ENCODE measurements at regions not wholly inside any gene's neighbourhood (a gene's known extent, or its start where the extent isn't known, plus 50 kb on each side); places are given as distances from the start of the nearest gene placed in this dataset.
A peak's percentile ranks its signal among the peaks of the same experiment; 100 is the strongest.

DNA sequence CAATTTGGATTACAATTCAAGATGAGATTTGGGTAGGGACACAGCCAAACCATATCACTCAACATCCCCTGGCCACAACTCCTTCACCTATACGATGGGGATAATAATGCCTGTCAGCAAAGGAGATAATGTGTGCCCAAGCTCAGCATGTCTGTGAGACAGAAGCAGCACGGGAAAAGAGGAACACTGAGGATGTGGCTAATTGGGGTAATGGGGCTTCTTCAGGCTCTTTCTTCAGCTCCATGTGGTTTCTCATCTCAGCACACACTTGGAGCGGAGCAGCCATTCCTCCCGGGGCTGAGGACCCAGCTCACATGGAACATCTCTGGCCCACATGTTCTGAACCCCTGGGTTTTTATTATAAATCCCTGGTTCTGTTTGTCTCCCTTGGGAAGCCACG is 136.0 kb upstream of the NAMPT start:
- Histone ChIP-seq H3K9me3 (ENCODE audit: control insufficient read depth in 2 of 2, insufficient read depth in 1 of 2, low read depth in 1 of 2, low read length in 1 of 2) (no peaks in the 10 kb centered on the region), H3K36me3 (ENCODE audit: control insufficient read depth in 3 of 3, insufficient read depth in 2 of 3, low read depth in 1 of 3, low read length in 3 of 3) (no peaks in the 10 kb centered on the region), H3K4me1 (ENCODE audit: control insufficient read depth in 3 of 3, insufficient read depth in 2 of 3, low read depth in 1 of 3, low read length in 2 of 3) (peaks cover 0 to 6% (median 0%) of the 10 kb centered on the region in 3 donors), H3K4me3 (ENCODE audit: low read depth in 1 of 3, low read length in 3 of 3) (no peak overlapping the region), H3K27ac (ENCODE audit: low read depth in 1 of 3, low read length in 2 of 3) (peak overlapping the region in 2 of 3 donors; percentile 25 to 42), H3K27me3 (ENCODE audit: control insufficient read depth in 3 of 3, insufficient read depth in 3 of 3, low read length in 3 of 3) (no peaks in the 10 kb centered on the region)
- 61 to 69% (median 67%) methylated on average over 5 of the region's 5 CpGs for WGBS, 3 donors
- DNase-seq (no peak), FAIRE-seq (no peak)

- 78 to 83% (median 78%) methylated on average over 2 of the region's 2 CpGs for WGBS, 3 donors
- no peaks in the 10 kb centered on the region for H3K9me3 ChIP-seq (ENCODE audit: control insufficient read depth in 2 of 2, insufficient read depth in 1 of 2, low read depth in 1 of 2, low read length in 1 of 2)
- DNase-seq (no peak), FAIRE-seq (no peak)
- H3K27me3 ChIP-seq (ENCODE audit: control insufficient read depth in 3 of 3, insufficient read depth in 3 of 3, low read length in 3 of 3) = no peaks in the 10 kb centered on the region
- peak overlapping the region in 1 of 3 donors; percentile 42 for H3K27ac ChIP-seq (ENCODE audit: low read depth in 1 of 3, low read length in 2 of 3)
- H3K4me1 ChIP-seq (ENCODE audit: control insufficient read depth in 3 of 3, insufficient read depth in 2 of 3, low read depth in 1 of 3, low read length in 2 of 3) = peaks cover 0 to 2% (median 0%) of the 10 kb centered on the region in 3 donors
- H3K36me3 ChIP-seq (ENCODE audit: control insufficient read depth in 3 of 3, insufficient read depth in 2 of 3, low read depth in 1 of 3, low read length in 3 of 3) = no peaks in the 10 kb centered on the region
- H3K4me3 ChIP-seq (ENCODE audit: low read depth in 1 of 3, low read length in 3 of 3) = no peak overlapping the region
Measured at GRCh38 chr7:106420210-106420609, 135.4 kb upstream of the NAMPT start.

GRCh38 chr7:106419455-106420182 is 134.8 kb upstream of the NAMPT start:
- no peaks in the 10 kb centered on the region for H3K36me3 ChIP-seq (ENCODE audit: control insufficient read depth in 3 of 3, insufficient read depth in 2 of 3, low read depth in 1 of 3, low read length in 3 of 3)
- no peak for DNase-seq
- no peak for FAIRE-seq
- H3K9me3 ChIP-seq (ENCODE audit: control insufficient read depth in 2 of 2, insufficient read depth in 1 of 2, low read depth in 1 of 2, low read length in 1 of 2) = no peaks in the 10 kb centered on the region
- H3K4me3 ChIP-seq (ENCODE audit: low read depth in 1 of 3, low read length in 3 of 3) = no peak overlapping the region
- WGBS, 3 donors = 93 to 95% (median 93%) methylated on average over 9 of the region's 9 CpGs
- H3K27ac ChIP-seq (ENCODE audit: low read depth in 1 of 3, low read length in 2 of 3) = no peak overlapping the region
- H3K4me1 ChIP-seq (ENCODE audit: control insufficient read depth in 3 of 3, insufficient read depth in 2 of 3, low read depth in 1 of 3, low read length in 2 of 3) = no peaks in the 10 kb centered on the region
- no peaks in the 10 kb centered on the region for H3K27me3 ChIP-seq (ENCODE audit: control insufficient read depth in 3 of 3, insufficient read depth in 3 of 3, low read length in 3 of 3)

- Histone ChIP-seq H3K27me3 (ENCODE audit: control insufficient read depth in 3 of 3, insufficient read depth in 3 of 3, low read length in 3 of 3) (no peaks in the 10 kb centered on the region), H3K9me3 (ENCODE audit: control insufficient read depth in 2 of 2, insufficient read depth in 1 of 2, low read depth in 1 of 2, low read length in 1 of 2) (no peaks in the 10 kb centered on the region), H3K27ac (ENCODE audit: low read depth in 1 of 3, low read length in 2 of 3) (no peak overlapping the region), H3K4me1 (ENCODE audit: control insufficient read depth in 3 of 3, insufficient read depth in 2 of 3, low read depth in 1 of 3, low read length in 2 of 3) (no peaks in the 10 kb centered on the region), H3K36me3 (ENCODE audit: control insufficient read depth in 3 of 3, insufficient read depth in 2 of 3, low read depth in 1 of 3, low read length in 3 of 3) (no peaks in the 10 kb centered on the region), H3K4me3 (ENCODE audit: low read depth in 1 of 3, low read length in 3 of 3) (no peak overlapping the region)
- DNase-seq (no peak), FAIRE-seq (no peak)
- WGBS, 3 donors = 88 to 92% (median 89%) methylated on average over 2 of the region's 2 CpGs
Measured at GRCh38 chr7:106418526-106418925, 133.7 kb upstream of the NAMPT start.

DNA sequence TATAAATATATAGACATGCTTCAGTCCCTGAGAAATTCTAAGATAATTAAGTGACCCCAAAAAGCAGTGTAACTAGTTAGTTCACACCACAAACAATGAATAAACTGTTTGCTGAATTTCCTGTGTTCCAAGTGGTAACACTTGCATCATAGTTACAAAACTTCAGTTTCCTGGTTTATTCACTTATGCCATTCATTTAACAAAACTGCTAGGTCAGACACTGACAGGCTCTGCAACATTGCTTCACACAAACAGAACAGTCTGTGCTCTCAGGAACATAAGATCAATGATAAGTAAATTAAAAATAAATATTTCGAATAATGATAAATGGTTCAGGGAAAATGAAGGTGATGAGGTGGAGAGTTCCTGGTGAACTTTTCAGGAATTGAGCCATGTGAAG is 133.3 kb upstream of the NAMPT start:
- no peak for DNase-seq
- 68 to 83% (median 75%) methylated on average over 1 of the region's 1 CpG for WGBS, 3 donors
- H3K27ac ChIP-seq (ENCODE audit: low read depth in 1 of 3, low read length in 2 of 3) = no peak overlapping the region

GRCh38 chr7:106417273-106417902 is 132.6 kb upstream of the NAMPT start:
- H3K4me3 ChIP-seq (ENCODE audit: low read depth in 1 of 3, low read length in 3 of 3) = no peak overlapping the region
- DNase-seq = no peak
- WGBS, 3 donors = 54 to 60% (median 55%) methylated on average over 6 of the region's 6 CpGs
- FAIRE-seq = no peak
- no peaks in the 10 kb centered on the region for H3K9me3 ChIP-seq (ENCODE audit: control insufficient read depth in 2 of 2, insufficient read depth in 1 of 2, low read depth in 1 of 2, low read length in 1 of 2)
- peak overlapping the region in 1 of 3 donors; percentile 22 for H3K27ac ChIP-seq (ENCODE audit: low read depth in 1 of 3, low read length in 2 of 3)
- no peaks in the 10 kb centered on the region for H3K36me3 ChIP-seq (ENCODE audit: control insufficient read depth in 3 of 3, insufficient read depth in 2 of 3, low read depth in 1 of 3, low read length in 3 of 3)
- H3K27me3 ChIP-seq (ENCODE audit: control insufficient read depth in 3 of 3, insufficient read depth in 3 of 3, low read length in 3 of 3) = no peaks in the 10 kb centered on the region
- H3K4me1 ChIP-seq (ENCODE audit: control insufficient read depth in 3 of 3, insufficient read depth in 2 of 3, low read depth in 1 of 3, low read length in 2 of 3) = no peaks in the 10 kb centered on the region

More for the DNA sequence above, 133.3 kb upstream of the NAMPT start:
- no peaks in the 10 kb centered on the region for H3K9me3 ChIP-seq (ENCODE audit: control insufficient read depth in 2 of 2, insufficient read depth in 1 of 2, low read depth in 1 of 2, low read length in 1 of 2)
- no peak for FAIRE-seq
- H3K4me1 ChIP-seq (ENCODE audit: control insufficient read depth in 3 of 3, insufficient read depth in 2 of 3, low read depth in 1 of 3, low read length in 2 of 3) = no peaks in the 10 kb centered on the region
- H3K4me3 ChIP-seq (ENCODE audit: low read depth in 1 of 3, low read length in 3 of 3) = no peak overlapping the region
- no peaks in the 10 kb centered on the region for H3K27me3 ChIP-seq (ENCODE audit: control insufficient read depth in 3 of 3, insufficient read depth in 3 of 3, low read length in 3 of 3)
- no peaks in the 10 kb centered on the region for H3K36me3 ChIP-seq (ENCODE audit: control insufficient read depth in 3 of 3, insufficient read depth in 2 of 3, low read depth in 1 of 3, low read length in 3 of 3)

GRCh38 chr7:106416430-106416829 is 131.6 kb upstream of the NAMPT start:
- FAIRE-seq = no peak
- H3K4me1 ChIP-seq (ENCODE audit: control insufficient read depth in 3 of 3, insufficient read depth in 2 of 3, low read depth in 1 of 3, low read length in 2 of 3) = no peaks in the 10 kb centered on the region
- no peaks in the 10 kb centered on the region for H3K36me3 ChIP-seq (ENCODE audit: control insufficient read depth in 3 of 3, insufficient read depth in 2 of 3, low read depth in 1 of 3, low read length in 3 of 3)
- H3K4me3 ChIP-seq (ENCODE audit: low read depth in 1 of 3, low read length in 3 of 3) = no peak overlapping the region
- no peaks in the 10 kb centered on the region for H3K27me3 ChIP-seq (ENCODE audit: control insufficient read depth in 3 of 3, insufficient read depth in 3 of 3, low read length in 3 of 3)
- no peaks in the 10 kb centered on the region for H3K9me3 ChIP-seq (ENCODE audit: control insufficient read depth in 2 of 2, insufficient read depth in 1 of 2, low read depth in 1 of 2, low read length in 1 of 2)
- DNase-seq = no peak
- no peak overlapping the region for H3K27ac ChIP-seq (ENCODE audit: low read depth in 1 of 3, low read length in 2 of 3)

DNA sequence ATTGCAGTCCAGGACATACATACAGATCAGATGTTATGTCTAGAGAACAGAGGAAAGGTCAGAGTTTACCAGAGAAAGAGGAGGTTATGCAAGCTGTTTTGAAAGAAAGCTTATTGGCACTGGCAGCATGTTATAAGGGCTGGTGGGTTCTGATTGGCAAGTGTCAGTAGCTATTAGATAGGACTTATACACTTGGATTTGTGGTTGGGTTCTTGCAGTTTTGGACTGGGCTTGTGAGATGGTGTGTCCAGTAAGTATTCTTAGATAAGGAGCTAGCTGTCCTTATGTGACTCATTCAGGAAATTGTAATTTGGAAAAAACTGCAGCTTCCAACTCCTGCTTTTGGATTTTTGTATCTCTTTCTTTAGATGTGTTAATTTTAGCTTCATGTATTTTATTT is 130.7 kb upstream of the NAMPT start:
- Histone ChIP-seq H3K4me1 (ENCODE audit: control insufficient read depth in 3 of 3, insufficient read depth in 2 of 3, low read depth in 1 of 3, low read length in 2 of 3) (no peaks in the 10 kb centered on the region), H3K36me3 (ENCODE audit: control insufficient read depth in 3 of 3, insufficient read depth in 2 of 3, low read depth in 1 of 3, low read length in 3 of 3) (no peaks in the 10 kb centered on the region), H3K4me3 (ENCODE audit: low read depth in 1 of 3, low read length in 3 of 3) (no peak overlapping the region), H3K27ac (ENCODE audit: low read depth in 1 of 3, low read length in 2 of 3) (no peak overlapping the region), H3K9me3 (ENCODE audit: control insufficient read depth in 2 of 2, insufficient read depth in 1 of 2, low read depth in 1 of 2, low read length in 1 of 2) (no peaks in the 10 kb centered on the region), H3K27me3 (ENCODE audit: control insufficient read depth in 3 of 3, insufficient read depth in 3 of 3, low read length in 3 of 3) (no peaks in the 10 kb centered on the region)
- no peak for FAIRE-seq
- DNase-seq = no peak

DNA sequence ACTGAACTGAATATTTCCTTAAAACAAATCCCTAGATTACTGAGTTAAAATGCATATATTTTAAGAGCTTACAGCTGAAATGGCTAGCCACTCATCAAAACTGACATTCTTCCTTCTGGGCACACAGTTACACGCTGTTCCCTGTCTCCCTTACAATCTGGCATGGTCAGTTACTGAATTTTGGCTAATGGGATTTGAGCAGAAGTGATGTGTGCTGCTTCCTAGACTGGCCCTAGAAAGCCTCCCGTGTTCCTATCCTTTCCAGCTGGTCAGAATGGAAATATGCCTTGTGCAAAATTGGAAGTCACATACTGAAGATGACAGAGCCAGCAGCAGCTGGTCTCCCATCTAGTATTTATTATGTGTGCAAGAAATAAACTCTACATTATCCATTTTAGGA is 128.7 kb upstream of the NAMPT start:
- Histone ChIP-seq H3K27ac (ENCODE audit: low read depth in 1 of 3, low read length in 2 of 3) (no peak overlapping the region), H3K36me3 (ENCODE audit: control insufficient read depth in 3 of 3, insufficient read depth in 2 of 3, low read depth in 1 of 3, low read length in 3 of 3) (no peaks in the 10 kb centered on the region), H3K9me3 (ENCODE audit: control insufficient read depth in 2 of 2, insufficient read depth in 1 of 2, low read depth in 1 of 2, low read length in 1 of 2) (no peaks in the 10 kb centered on the region), H3K4me3 (ENCODE audit: low read depth in 1 of 3, low read length in 3 of 3) (no peak overlapping the region), H3K4me1 (ENCODE audit: control insufficient read depth in 3 of 3, insufficient read depth in 2 of 3, low read depth in 1 of 3, low read length in 2 of 3) (no peaks in the 10 kb centered on the region), H3K27me3 (ENCODE audit: control insufficient read depth in 3 of 3, insufficient read depth in 3 of 3, low read length in 3 of 3) (no peaks in the 10 kb centered on the region)
- DNase-seq (no peak), FAIRE-seq (no peak)
- WGBS, 3 donors = 68 to 75% (median 71%) methylated on average over 2 of the region's 2 CpGs
